Heart left ventricle (tissue), 13 donors: ENCODE measurements at regions not wholly inside any gene's neighbourhood (a gene's known extent, or its start where the extent isn't known, plus 50 kb on each side); places are given as distances from the start of the nearest gene placed in this dataset.

Experiments used
- POLR2A ChIP-seq, 2 donors: fragments of 450-650 bp; IDR thresholded peaks; one replicate each; pipeline ENCODE4 v1.6.1; 2017; ENCODE audit warnings: antibody characterized with exemption in 2 of 2, mild to moderate bottlenecking in 2 of 2, moderate library complexity in 2 of 2
- TF ChIP-seq, protein P1 (sequence below), 12 donors: fragments of 200-600 bp; sonication (generic) in 4 of 12; IDR thresholded peaks; one replicate each; pipeline versions ENCODE4 v1.5.0 to v1.8.0; 2018 to 2022; ENCODE audit warnings: antibody characterized with exemption in 12 of 12, mild to moderate bottlenecking in 5 of 12
- donor health status: ischemic (EF 13 %, LVEDD 7.1; RV severe dilation, severe dysfunction).
- donor health status: DM: no; HTN: yes; CAD: no.
- donor health status: DM: no; HTN: no; CAD: no.
- donor health status: ischemic (EF 25% LVEDD 6.9; RV normal size, moderate dysfunction).
- donor health status: ischemic (EF 25% LVEDD 5.7; RV mildly dilated, moderate dysfunction).
- donor health status: ischemic (EF 35%, LVEDD 5.7; RV mildly dilated, moderate dysfunction).
- donor health status: nonischemic (EF 11% LVEDD 7.7; RV severe dilation, severe dysfunction).
- donor health status: DM: yes; HTN: yes; CAD: no.
- donor health status: PGD.
- donor health status: ischemic (EF 29% LVEDD 5.4; RV normal size, mild dysfunction).
- donor health status: nonischemic (EF 23%, LVEDD 6.1; RV moderate dilation, normal function).

- TF ChIP-seq, protein P1, sequence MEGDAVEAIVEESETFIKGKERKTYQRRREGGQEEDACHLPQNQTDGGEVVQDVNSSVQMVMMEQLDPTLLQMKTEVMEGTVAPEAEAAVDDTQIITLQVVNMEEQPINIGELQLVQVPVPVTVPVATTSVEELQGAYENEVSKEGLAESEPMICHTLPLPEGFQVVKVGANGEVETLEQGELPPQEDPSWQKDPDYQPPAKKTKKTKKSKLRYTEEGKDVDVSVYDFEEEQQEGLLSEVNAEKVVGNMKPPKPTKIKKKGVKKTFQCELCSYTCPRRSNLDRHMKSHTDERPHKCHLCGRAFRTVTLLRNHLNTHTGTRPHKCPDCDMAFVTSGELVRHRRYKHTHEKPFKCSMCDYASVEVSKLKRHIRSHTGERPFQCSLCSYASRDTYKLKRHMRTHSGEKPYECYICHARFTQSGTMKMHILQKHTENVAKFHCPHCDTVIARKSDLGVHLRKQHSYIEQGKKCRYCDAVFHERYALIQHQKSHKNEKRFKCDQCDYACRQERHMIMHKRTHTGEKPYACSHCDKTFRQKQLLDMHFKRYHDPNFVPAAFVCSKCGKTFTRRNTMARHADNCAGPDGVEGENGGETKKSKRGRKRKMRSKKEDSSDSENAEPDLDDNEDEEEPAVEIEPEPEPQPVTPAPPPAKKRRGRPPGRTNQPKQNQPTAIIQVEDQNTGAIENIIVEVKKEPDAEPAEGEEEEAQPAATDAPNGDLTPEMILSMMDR (IDR thresholded peaks at IDR 0.05): no peak
- TF ChIP-seq POLR2A (IDR thresholded peaks at IDR 0.05): no peak
These were observed 209.4 kb upstream of the RBBP8 start for GRCh38 chr18:22723773-22724172.
